ENCODE measurements at regions not wholly inside any gene's neighbourhood (a gene's known extent, or its start where the extent isn't known, plus 50 kb on each side); places are given as distances from the start of the nearest gene placed in this dataset.
"Not testable (repeated sequence)": the region's sequence is repeated elsewhere in the genome, so short reads cannot be mapped to it uniquely, and the experiment has no call there.

GRCh38 chr18:40296717-40297413, 1658.2 kb upstream of the PIK3C3 start:
- no peak for DNase-seq (ENCODE audit: low read depth in 2 of 2)

- DNase-seq (ENCODE audit: low read depth in 2 of 2) = peak in 1 of 2 donors; percentile 3
These were observed 1661.9 kb upstream of the PIK3C3 start for GRCh38 chr18:40292985-40293710.

GRCh38 chr18:40283560-40283959, 1671.5 kb upstream of the PIK3C3 start:
- no peak for DNase-seq (ENCODE audit: low read depth in 2 of 2)

- DNase-seq (ENCODE audit: low read depth in 2 of 2) = not testable (repeated sequence)
These were observed 1673.7 kb upstream of the PIK3C3 start for GRCh38 chr18:40281356-40281755.

- DNase-seq (ENCODE audit: low read depth in 2 of 2) = no peak
These were observed 1680.3 kb upstream of the PIK3C3 start for GRCh38 chr18:40274618-40275196.

- no peak for DNase-seq (ENCODE audit: low read depth in 2 of 2)
These were observed 1682.3 kb upstream of the PIK3C3 start for GRCh38 chr18:40272630-40273231.

- no peak for DNase-seq (ENCODE audit: low read depth in 2 of 2)
These were observed 1695.8 kb upstream of the PIK3C3 start for GRCh38 chr18:40259115-40259835.

- no peak for DNase-seq (ENCODE audit: low read depth in 2 of 2)
These were observed 1696.7 kb upstream of the PIK3C3 start for GRCh38 chr18:40258311-40258710.

- no peak for DNase-seq (ENCODE audit: low read depth in 2 of 2)
These were observed 1704.8 kb upstream of the PIK3C3 start for GRCh38 chr18:40250236-40250635.

- no peak for DNase-seq (ENCODE audit: low read depth in 2 of 2)
These were observed 1705.5 kb upstream of the PIK3C3 start for GRCh38 chr18:40249390-40250080.

GRCh38 chr18:40245612-40246011, 1709.4 kb upstream of the PIK3C3 start:
- not testable (repeated sequence) for DNase-seq (ENCODE audit: low read depth in 2 of 2)

- no peak for DNase-seq (ENCODE audit: low read depth in 2 of 2)
These were observed 1711.4 kb upstream of the PIK3C3 start for GRCh38 chr18:40243607-40244006.

GRCh38 chr18:40235836-40236235, 1719.2 kb upstream of the PIK3C3 start:
- no peak for DNase-seq (ENCODE audit: low read depth in 2 of 2)

- no peak for DNase-seq (ENCODE audit: low read depth in 2 of 2)
These were observed 1719.7 kb upstream of the PIK3C3 start for GRCh38 chr18:40235323-40235722.

- DNase-seq (ENCODE audit: low read depth in 2 of 2) = no peak
These were observed 1721.0 kb upstream of the PIK3C3 start for GRCh38 chr18:40233931-40234616.

GRCh38 chr18:40222776-40223175, 1732.3 kb upstream of the PIK3C3 start:
- DNase-seq (ENCODE audit: low read depth in 2 of 2) = no peak

- DNase-seq (ENCODE audit: low read depth in 2 of 2) = no peak
These were observed 1738.2 kb upstream of the PIK3C3 start for GRCh38 chr18:40216856-40217255.

GRCh38 chr18:40215979-40216378, 1739.1 kb upstream of the PIK3C3 start:
- DNase-seq (ENCODE audit: low read depth in 2 of 2) = peak in 1 of 2 donors; percentile 0

- DNase-seq (ENCODE audit: low read depth in 2 of 2) = no peak
These were observed 1744.3 kb upstream of the PIK3C3 start for GRCh38 chr18:40210696-40211095.

- DNase-seq (ENCODE audit: low read depth in 2 of 2) = no peak
These were observed 1746.1 kb upstream of the PIK3C3 start for GRCh38 chr18:40208958-40209357.
